ENCODE measurements at regions not wholly inside any gene's neighbourhood (a gene's known extent, or its start where the extent isn't known, plus 50 kb on each side); places are given as distances from the start of the nearest gene placed in this dataset.

DNA sequence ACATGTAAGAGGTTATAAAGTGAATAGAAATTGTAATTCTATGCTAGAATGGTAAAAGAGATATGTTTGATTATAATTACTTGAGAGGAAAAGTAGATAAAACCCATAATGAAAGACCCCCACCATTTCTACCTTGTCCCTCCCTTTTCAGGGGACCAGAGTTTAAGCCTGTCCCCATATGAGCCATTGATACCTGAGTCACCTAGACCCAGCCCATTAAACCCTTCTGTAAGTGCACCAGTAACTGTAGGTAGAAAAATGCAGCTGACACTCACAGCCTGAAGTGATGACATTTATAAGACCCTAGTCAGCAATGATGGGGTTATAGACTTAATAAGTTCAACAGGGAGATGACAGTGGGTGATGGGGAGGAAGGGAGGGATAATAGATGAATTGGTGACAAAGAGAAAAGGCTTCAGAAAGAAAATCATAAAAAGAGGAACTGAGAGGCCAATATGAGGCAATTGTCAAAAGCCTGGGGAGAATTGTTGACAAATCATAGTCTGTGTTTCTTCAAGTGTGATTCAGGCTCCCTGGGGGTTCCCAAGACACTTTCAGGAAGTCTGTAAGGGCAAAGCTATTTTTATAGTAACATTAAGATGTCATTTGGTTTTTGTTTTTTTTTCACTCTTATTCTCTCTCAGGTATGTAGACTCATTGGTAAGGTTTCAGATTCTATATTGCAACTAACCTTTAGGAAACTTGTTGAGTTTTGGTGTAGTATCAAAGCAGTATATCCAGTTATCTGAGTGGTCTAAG, 544.2 kb downstream of the SATB2 start:
- no peak for TF ChIP-seq ZNF274 (IDR thresholded peaks at IDR 0.05; ENCODE audit: low read depth, low read length)
- TF ChIP-seq YY1 (IDR thresholded peaks at IDR 0.05; ENCODE audit: insufficient read depth, insufficient read length) = no peak
- TF ChIP-seq SUZ12 (IDR thresholded peaks at IDR 0.05; ENCODE audit: extremely low read depth, insufficient read depth, insufficient read length) = no peak
